ENCODE measurements at regions not wholly inside any gene's neighbourhood (a gene's known extent, or its start where the extent isn't known, plus 50 kb on each side); places are given as distances from the start of the nearest gene placed in this dataset.

DNA sequence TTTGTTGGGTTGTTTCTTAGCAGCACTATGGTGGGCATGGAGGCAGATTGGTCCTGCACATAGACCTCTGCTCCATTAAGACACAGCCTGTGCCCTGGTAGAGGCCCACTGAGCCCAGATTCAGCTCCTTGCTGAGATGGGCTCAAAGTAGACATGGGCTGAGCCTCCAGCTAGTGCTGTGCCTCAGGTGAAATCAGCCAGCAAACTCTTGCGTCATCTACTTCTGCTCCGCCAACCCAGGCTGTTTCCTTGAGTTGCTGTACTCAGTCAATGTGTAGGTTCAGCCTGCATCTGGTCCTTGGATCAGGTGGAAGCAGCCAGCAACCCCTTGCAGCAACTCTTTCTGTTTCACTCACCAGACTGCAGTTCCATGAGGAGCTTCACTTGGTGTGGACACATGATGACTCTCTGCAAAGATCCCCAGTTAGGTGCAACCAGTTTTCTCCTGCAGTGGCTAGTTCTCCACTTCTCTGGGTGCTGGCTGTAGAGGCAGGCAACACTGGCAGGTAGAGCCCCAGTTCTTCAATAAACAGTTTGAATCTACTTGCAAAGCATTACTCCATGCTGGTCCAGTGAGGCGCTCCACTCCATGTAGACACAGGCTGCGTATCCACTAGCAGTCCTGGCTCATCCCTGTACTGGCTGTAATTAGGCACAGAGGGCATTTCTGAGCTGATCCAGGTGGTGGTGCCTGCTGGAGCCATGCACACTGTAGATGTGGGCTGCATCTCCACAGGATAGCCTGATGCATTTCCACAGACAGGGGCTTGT, 199.0 kb upstream of the MAMLD1 start:
- TF ChIP-seq CTCF (IDR thresholded peaks at IDR 0.05; ENCODE audit: poor library complexity) = no peak
- no peak for TF ChIP-seq EZH2 (IDR thresholded peaks at IDR 0.05; ENCODE audit: borderline replicate concordance)
- TF ChIP-seq EZH2phosphoT487 (IDR thresholded peaks at IDR 0.05; ENCODE audit: low read depth, severe bottlenecking, unreplicated experiment) = no peak
